Mesenchymal stem cell (in vitro differentiated cells and primary cell): ENCODE measurements at regions not wholly inside any gene's neighbourhood (a gene's known extent, or its start where the extent isn't known, plus 50 kb on each side); places are given as distances from the start of the nearest gene placed in this dataset.

Experiments used
- DNase-seq: peaks from one replicate; pipeline ENCODE4 v3.0.0-alpha.2; 2013
- H2AFZ ChIP-seq: one replicate; pipeline ENCODE4 v1.6.1; 2013; ENCODE audit warnings: low read depth, mild to moderate bottlenecking, control low read depth, inconsistent platforms, low read length, moderate library complexity
- H2AK5ac ChIP-seq: 2 replicates; pipeline ENCODE4 v1.6.1; 2013; ENCODE audit warnings: low read length, moderate library complexity, mild to moderate bottlenecking, inconsistent platforms; ENCODE audit not compliant: severe bottlenecking
- H2BK120ac ChIP-seq: one replicate; pipeline ENCODE4 v1.6.1; 2013; ENCODE audit warnings: low read depth, mild to moderate bottlenecking, inconsistent platforms, low read length, moderate library complexity
- H2BK12ac ChIP-seq, 2 experiments: one replicate each; pipeline ENCODE4 v1.6.1; 2013; ENCODE audit warnings: inconsistent platforms in 2 of 2, low read length in 2 of 2, mild to moderate bottlenecking in 2 of 2, moderate library complexity in 2 of 2, control low read depth in 1 of 2
- H2BK15ac ChIP-seq: one replicate; pipeline ENCODE4 v1.6.1; 2013; ENCODE audit warnings: mild to moderate bottlenecking, low read depth, inconsistent platforms; ENCODE audit not compliant: poor library complexity, severe bottlenecking
- H2BK5ac ChIP-seq: 2 replicates; pipeline ENCODE4 v1.6.1; 2013; ENCODE audit warnings: low read depth, mild to moderate bottlenecking, low read length, control low read depth, inconsistent platforms; ENCODE audit not compliant: poor library complexity, severe bottlenecking
- H3K14ac ChIP-seq, 2 experiments: one replicate each; pipeline ENCODE4 v1.6.1; 2013; ENCODE audit warnings: inconsistent platforms in 2 of 2, low read length in 2 of 2, control low read depth in 1 of 2, mild to moderate bottlenecking in 1 of 2, moderate library complexity in 1 of 2
- H3K18ac ChIP-seq, 2 experiments: one replicate each; pipeline ENCODE4 v1.6.1; 2013; ENCODE audit warnings: inconsistent platforms in 2 of 2, low read length in 2 of 2, control low read depth in 1 of 2, low read depth in 1 of 2, mild to moderate bottlenecking in 1 of 2
- H3K23ac ChIP-seq, 2 experiments: one replicate each; pipeline ENCODE4 v1.6.1; 2013; ENCODE audit warnings: inconsistent platforms in 2 of 2, low read length in 2 of 2, mild to moderate bottlenecking in 2 of 2, moderate library complexity in 2 of 2, control low read depth in 1 of 2
- H3K27ac ChIP-seq: 2 replicates; pipeline ENCODE4 v1.5.1; 2013; ENCODE audit warnings: mild to moderate bottlenecking, moderate library complexity, low read length, control low read depth, inconsistent platforms; ENCODE audit not compliant: poor library complexity, severe bottlenecking
- H3K27me3 ChIP-seq, 2 experiments: 2 replicates each; pipeline versions ENCODE4 v1.6.1 to v1.7.0; 2013; ENCODE audit warnings: low read length in 2 of 2, mild to moderate bottlenecking in 2 of 2, moderate library complexity in 2 of 2, control low read depth in 1 of 2, inconsistent platforms in 1 of 2; ENCODE audit not compliant: control insufficient read depth in 1 of 2, insufficient read depth in 1 of 2
- H3K36me3 ChIP-seq, 2 experiments: 2 replicates each; pipeline versions ENCODE4 v1.6.1 to v1.7.0; 2013; ENCODE audit warnings: low read length in 2 of 2, control low read depth in 1 of 2, inconsistent platforms in 1 of 2, low read depth in 1 of 2, mild to moderate bottlenecking in 1 of 2; ENCODE audit not compliant: insufficient read depth in 2 of 2, control insufficient read depth in 1 of 2
- H3K4ac ChIP-seq, 2 experiments: one replicate each; pipeline ENCODE4 v1.6.1; 2013; ENCODE audit warnings: inconsistent platforms in 2 of 2, low read length in 2 of 2, mild to moderate bottlenecking in 2 of 2, moderate library complexity in 2 of 2, control low read depth in 1 of 2, low read depth in 1 of 2
- H3K4me1 ChIP-seq: 2 replicates; pipeline ENCODE4 v1.6.1; 2013; ENCODE audit warnings: low read depth, low read length, control low read depth; ENCODE audit not compliant: control insufficient read depth, insufficient read depth
- H3K4me2 ChIP-seq: 2 replicates; pipeline ENCODE4 v1.6.1; 2013; ENCODE audit warnings: low read length, mild to moderate bottlenecking, inconsistent platforms; ENCODE audit not compliant: poor library complexity, severe bottlenecking
- H3K4me3 ChIP-seq, 2 experiments: 2 replicates each; pipeline versions ENCODE4 v1.5.1 to v1.7.0; 2013; ENCODE audit warnings: low read length in 2 of 2, mild to moderate bottlenecking in 2 of 2, control low read depth in 1 of 2, low read depth in 1 of 2; ENCODE audit not compliant: insufficient read depth in 1 of 2
- H3K79me1 ChIP-seq: replicated peaks from 2 replicates; pipeline ENCODE4 v1.6.1; 2013; ENCODE audit warnings: mild to moderate bottlenecking, control low read depth, low read length, inconsistent platforms; ENCODE audit not compliant: poor library complexity, severe bottlenecking
- H3K9ac ChIP-seq: 2 replicates; pipeline ENCODE4 v1.7.0; 2013; ENCODE audit warnings: mild to moderate bottlenecking, low read length, moderate library complexity
- H3K9me3 ChIP-seq: 2 replicates; pipeline ENCODE4 v1.7.0; 2013; ENCODE audit warnings: mild to moderate bottlenecking, low read length; ENCODE audit not compliant: control insufficient read depth
- H4K8ac ChIP-seq: one replicate; pipeline ENCODE4 v1.6.1; 2013; ENCODE audit warnings: inconsistent platforms, mild to moderate bottlenecking, low read length, moderate library complexity
- H4K91ac ChIP-seq: one replicate; pipeline ENCODE4 v1.6.1; 2013; ENCODE audit warnings: mild to moderate bottlenecking, low read length, inconsistent platforms
- WGBS: methylation state at CpG from one replicate; pipeline ENCODE4 v1.1.7; 2013; ENCODE audit warnings: mixed read lengths; 5-methylcytosine and 5-hydroxymethylcytosine counted together

DNA sequence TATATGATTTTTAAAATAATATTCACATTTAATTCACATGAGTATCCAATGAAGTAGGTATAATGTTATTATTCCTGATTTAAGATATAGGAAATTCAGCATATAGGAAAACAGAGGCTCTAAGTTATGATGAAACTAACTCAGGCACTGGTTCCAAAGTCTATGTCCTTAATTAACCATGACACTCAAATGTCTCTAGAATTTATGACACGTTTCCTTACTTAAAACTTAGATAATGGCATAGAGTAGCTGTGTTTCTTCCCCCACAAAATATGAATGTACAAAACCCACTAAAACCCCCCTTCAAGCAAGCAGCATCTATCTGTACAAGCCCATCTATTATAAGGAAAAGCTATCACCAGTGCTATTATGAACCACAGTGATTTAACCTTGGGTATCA is 72.9 kb upstream of the CDK1 start:
- H2BK15ac ChIP-seq: no peak overlapping the region
- H4K91ac ChIP-seq: no peak overlapping the region
- no peak overlapping the region for H2AK5ac ChIP-seq
- no peaks in the 10 kb centered on the region for H3K79me1 ChIP-seq
- no peak overlapping the region for H3K4me3 ChIP-seq
- no peak overlapping the region for H3K14ac ChIP-seq
- no peak overlapping the region for H3K23ac ChIP-seq
- no peak overlapping the region for H3K27ac ChIP-seq
- H2BK5ac ChIP-seq: peak overlapping the region; percentile 8
- no peak overlapping the region for H3K18ac ChIP-seq
- H3K9ac ChIP-seq: no peak overlapping the region
- peaks cover 0 to 5% of the 10 kb centered on the region in 2 experiments for H3K27me3 ChIP-seq
- H3K36me3 ChIP-seq: no peaks in the 10 kb centered on the region
- H3K9me3 ChIP-seq: no peaks in the 10 kb centered on the region
- H3K4ac ChIP-seq: no peak overlapping the region
- H3K4me2 ChIP-seq: no peak overlapping the region
- H4K8ac ChIP-seq: no peak overlapping the region
- peaks cover 3% of the 10 kb centered on the region for H3K4me1 ChIP-seq
- H2AFZ ChIP-seq: no peak overlapping the region
- no peak for DNase-seq
- H2BK12ac ChIP-seq: no peak overlapping the region
- WGBS: 85% methylated on average over 1 of the region's 1 CpG
- H2BK120ac ChIP-seq: no peak overlapping the region

DNA sequence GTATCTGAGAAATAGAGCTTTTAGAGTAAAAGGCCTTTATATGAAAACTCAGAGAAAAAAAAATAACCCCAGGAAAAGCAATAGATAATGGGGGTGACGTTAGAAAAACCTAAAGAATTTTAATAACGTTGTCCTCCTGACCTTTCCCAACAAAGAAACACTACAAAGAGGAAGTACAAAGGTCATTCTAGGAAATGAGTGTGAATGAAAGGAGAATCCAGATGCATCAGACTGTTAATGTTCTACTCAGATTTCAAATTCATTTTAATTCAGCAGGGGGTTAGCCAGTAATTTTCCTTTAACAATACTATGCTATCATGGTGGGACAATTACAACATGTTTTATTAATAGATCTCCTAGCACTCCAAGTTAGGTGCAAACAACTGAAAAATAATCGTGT is 73.8 kb upstream of the CDK1 start:
- Histone ChIP-seq H3K9ac (no peak overlapping the region), H3K27ac (no peak overlapping the region), H3K4ac (no peak overlapping the region), H3K18ac (no peak overlapping the region), H2AK5ac (no peak overlapping the region), H3K4me3 (no peak overlapping the region), H4K91ac (no peak overlapping the region), H3K14ac (no peak overlapping the region), H3K79me1 (no peaks in the 10 kb centered on the region), H2BK120ac (no peak overlapping the region), H2AFZ (no peak overlapping the region), H3K4me2 (no peak overlapping the region), H3K4me1 (peaks cover 3% of the 10 kb centered on the region), H2BK15ac (no peak overlapping the region), H3K23ac (no peak overlapping the region), H3K36me3 (no peaks in the 10 kb centered on the region), H3K27me3 (peaks cover 0 to 5% of the 10 kb centered on the region in 2 experiments), H3K9me3 (no peaks in the 10 kb centered on the region), H2BK12ac (no peak overlapping the region), H4K8ac (no peak overlapping the region), H2BK5ac (no peak overlapping the region)
- no peak for DNase-seq
- WGBS: no CpG with 5 or more reads among the region's 3 CpGs

DNA sequence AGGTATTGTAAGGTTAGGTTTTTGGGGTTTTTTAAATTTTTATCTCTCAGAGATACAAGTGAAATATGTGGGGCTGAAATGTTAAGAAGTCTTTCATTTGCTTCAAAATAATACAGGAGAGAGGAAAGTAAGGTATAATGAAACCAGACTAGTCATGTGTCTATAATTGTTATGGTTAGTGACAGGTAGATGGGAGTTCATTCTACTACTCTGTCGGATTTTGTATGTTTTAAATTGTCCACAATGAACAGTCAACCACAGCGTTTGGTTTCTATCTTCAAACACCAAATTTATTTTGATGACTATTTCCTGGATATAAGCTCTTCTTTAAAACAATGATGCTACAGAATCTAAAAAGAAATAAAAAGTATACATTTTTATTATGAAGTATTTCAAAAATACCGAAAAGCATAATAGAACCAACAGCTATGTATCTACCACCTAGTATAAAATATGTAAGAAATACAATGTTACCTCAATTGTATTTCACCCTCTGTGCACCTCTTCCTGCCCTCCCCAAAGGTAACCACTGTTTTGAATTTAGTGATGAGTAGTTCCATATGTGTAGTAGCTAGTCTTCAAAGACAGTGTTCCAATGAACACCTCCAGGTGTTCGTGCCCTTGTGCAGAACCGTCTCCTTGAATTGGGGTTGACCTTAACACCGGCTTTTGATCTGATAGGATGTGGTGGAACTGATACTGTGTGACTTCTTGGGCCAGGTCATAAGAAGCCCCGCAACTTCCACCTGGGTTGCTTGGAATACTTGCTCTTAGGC is 74.8 kb upstream of the CDK1 start:
- no peak for DNase-seq
- Histone ChIP-seq H3K4ac (no peak overlapping the region), H2BK5ac (no peak overlapping the region), H3K4me1 (peaks cover 3% of the 10 kb centered on the region), H3K27me3 (peaks cover 0 to 5% of the 10 kb centered on the region in 2 experiments), H3K27ac (no peak overlapping the region), H3K4me3 (no peak overlapping the region), H4K8ac (no peak overlapping the region), H3K4me2 (no peak overlapping the region), H3K9ac (no peak overlapping the region), H2AFZ (no peak overlapping the region), H3K23ac (no peak overlapping the region), H4K91ac (no peak overlapping the region), H3K9me3 (no peaks in the 10 kb centered on the region), H3K14ac (no peak overlapping the region), H2BK12ac (no peak overlapping the region), H3K18ac (no peak overlapping the region), H3K79me1 (no peaks in the 10 kb centered on the region), H3K36me3 (no peaks in the 10 kb centered on the region), H2BK120ac (no peak overlapping the region), H2AK5ac (peak overlapping the region; percentile 47), H2BK15ac (no peak overlapping the region)
- 98% methylated on average over 4 of the region's 7 CpGs for WGBS

DNA sequence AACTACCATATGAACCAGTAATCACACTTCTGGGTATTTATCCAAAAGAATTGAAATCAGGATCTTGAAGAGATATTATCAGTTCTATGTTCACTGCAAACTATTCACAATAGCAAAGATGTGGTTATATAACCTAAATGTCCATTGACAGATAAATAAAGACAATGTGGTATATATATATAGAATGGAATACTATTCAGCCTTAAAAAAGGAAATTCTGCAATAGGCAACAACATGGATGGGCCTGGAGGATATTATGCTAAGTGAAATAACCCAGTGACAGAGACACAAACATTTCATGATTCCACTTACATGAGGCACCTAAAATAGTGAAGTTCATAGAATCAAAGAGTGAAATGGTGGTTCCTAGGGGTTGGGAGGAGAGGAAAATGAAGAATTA is 90.6 kb upstream of the CDK1 start:
- H3K9me3 ChIP-seq: no peaks in the 10 kb centered on the region
- no peak overlapping the region for H3K27ac ChIP-seq
- no peak overlapping the region for H3K4me3 ChIP-seq
- no peaks in the 10 kb centered on the region for H3K79me1 ChIP-seq
- H3K23ac ChIP-seq: no peak overlapping the region
- H3K4ac ChIP-seq: no peak overlapping the region
- no peak for DNase-seq
- no peak overlapping the region for H2AK5ac ChIP-seq
- H3K4me2 ChIP-seq: no peak overlapping the region
- H3K36me3 ChIP-seq: no peaks in the 10 kb centered on the region
- no peaks in the 10 kb centered on the region for H3K4me1 ChIP-seq
- H2BK5ac ChIP-seq: no peak overlapping the region
- H3K14ac ChIP-seq: no peak overlapping the region
- H4K91ac ChIP-seq: no peak overlapping the region
- H3K9ac ChIP-seq: no peak overlapping the region
- no peak overlapping the region for H2BK120ac ChIP-seq
- H3K18ac ChIP-seq: no peak overlapping the region
- H2BK12ac ChIP-seq: no peak overlapping the region
- H4K8ac ChIP-seq: no peak overlapping the region
- H2BK15ac ChIP-seq: no peak overlapping the region
- no peak overlapping the region for H2AFZ ChIP-seq
- H3K27me3 ChIP-seq: no peaks in the 10 kb centered on the region
